Colonic mucosa (tissue), 4 donors: ENCODE measurements at regions not wholly inside any gene's neighbourhood (a gene's known extent, or its start where the extent isn't known, plus 50 kb on each side); places are given as distances from the start of the nearest gene placed in this dataset.

Experiments used
- DNase-seq: peaks from one replicate; pipeline ENCODE4 v3.0.0-alpha.2; 2020
- H3K27ac ChIP-seq: fragments of 200-600 bp; one replicate; pipeline ENCODE4 v1.8.0; 2021
- H3K27me3 ChIP-seq: fragments of 200-600 bp; one replicate; pipeline ENCODE4 v1.8.0; 2021
- H3K36me3 ChIP-seq: fragments of 200-600 bp; one replicate; pipeline ENCODE4 v1.8.0; 2021
- H3K4me1 ChIP-seq: fragments of 200-600 bp; one replicate; pipeline ENCODE4 v1.8.0; 2021; ENCODE audit warnings: mild to moderate bottlenecking
- H3K4me3 ChIP-seq: fragments of 200-600 bp; one replicate; pipeline ENCODE4 v1.8.0; 2021
- H3K9ac ChIP-seq, 2 donors: one replicate each; pipeline ENCODE4 v1.7.0; 2013; ENCODE audit warnings: control low read depth in 2 of 2, low read depth in 2 of 2, low read length in 2 of 2
- H3K9me3 ChIP-seq: fragments of 200-600 bp; one replicate; pipeline ENCODE4 v1.8.0; 2021
- intact Hi-C: fragments of 100-400 bp; cut with DNase I; formaldehyde crosslinking; loops from one replicate; pipeline ENCODE4 v1.14.1; 2022
- TF ChIP-seq, protein P1 (sequence below): fragments of 200-600 bp; IDR thresholded peaks from one replicate; pipeline ENCODE4 v1.8.0; 2022; ENCODE audit warnings: antibody characterized with exemption, mild to moderate bottlenecking
- donor health status: healthy.
- donor health status: DM: no; HTN: no; CAD: no.
- donor health status: DM: no; HTN: no; CAD: no.

DNA sequence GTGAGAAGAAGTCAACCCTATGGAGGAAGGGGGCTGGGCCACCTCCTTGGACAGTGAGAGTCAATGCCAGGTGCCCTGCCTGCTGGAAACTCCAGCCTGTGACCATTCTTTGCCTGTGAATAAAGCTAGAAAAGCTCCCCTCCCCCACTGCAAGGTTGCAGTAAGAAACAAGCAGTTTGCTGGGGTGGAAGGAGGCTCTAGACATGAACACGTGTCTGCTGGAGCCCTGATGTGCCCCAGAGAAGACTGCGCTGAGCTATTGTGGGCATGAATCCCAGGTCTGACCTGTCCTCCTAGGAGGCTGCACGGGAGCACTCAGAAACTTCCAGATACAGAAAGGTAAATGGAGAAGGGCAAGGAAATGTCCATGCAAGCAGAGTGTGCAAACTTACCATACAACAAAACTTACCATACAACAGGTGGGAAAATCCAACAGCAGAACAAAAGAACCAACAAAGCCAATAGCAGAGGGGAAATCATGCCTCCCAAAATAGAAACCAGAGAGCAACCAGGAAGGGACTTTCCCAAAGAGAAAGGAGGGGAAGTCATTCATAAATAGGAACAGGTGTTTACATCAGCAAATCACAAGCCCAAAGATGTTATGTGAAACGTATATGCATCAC, 278.7 kb downstream of the BCL2 start:
- no peak overlapping the region for H3K9ac ChIP-seq
- H3K4me3 ChIP-seq, result no peak overlapping the region
- no peaks in the 10 kb centered on the region for H3K4me1 ChIP-seq
- no peaks in the 10 kb centered on the region for H3K27me3 ChIP-seq
- TF ChIP-seq, protein P1, sequence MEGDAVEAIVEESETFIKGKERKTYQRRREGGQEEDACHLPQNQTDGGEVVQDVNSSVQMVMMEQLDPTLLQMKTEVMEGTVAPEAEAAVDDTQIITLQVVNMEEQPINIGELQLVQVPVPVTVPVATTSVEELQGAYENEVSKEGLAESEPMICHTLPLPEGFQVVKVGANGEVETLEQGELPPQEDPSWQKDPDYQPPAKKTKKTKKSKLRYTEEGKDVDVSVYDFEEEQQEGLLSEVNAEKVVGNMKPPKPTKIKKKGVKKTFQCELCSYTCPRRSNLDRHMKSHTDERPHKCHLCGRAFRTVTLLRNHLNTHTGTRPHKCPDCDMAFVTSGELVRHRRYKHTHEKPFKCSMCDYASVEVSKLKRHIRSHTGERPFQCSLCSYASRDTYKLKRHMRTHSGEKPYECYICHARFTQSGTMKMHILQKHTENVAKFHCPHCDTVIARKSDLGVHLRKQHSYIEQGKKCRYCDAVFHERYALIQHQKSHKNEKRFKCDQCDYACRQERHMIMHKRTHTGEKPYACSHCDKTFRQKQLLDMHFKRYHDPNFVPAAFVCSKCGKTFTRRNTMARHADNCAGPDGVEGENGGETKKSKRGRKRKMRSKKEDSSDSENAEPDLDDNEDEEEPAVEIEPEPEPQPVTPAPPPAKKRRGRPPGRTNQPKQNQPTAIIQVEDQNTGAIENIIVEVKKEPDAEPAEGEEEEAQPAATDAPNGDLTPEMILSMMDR, result no peak
- H3K9me3 ChIP-seq, result no peaks in the 10 kb centered on the region
- H3K36me3 ChIP-seq, result no peaks in the 10 kb centered on the region
- intact Hi-C loops, result no loop called here
- DNase-seq, result no peak
- H3K27ac ChIP-seq, result no peak overlapping the region

- TF ChIP-seq, protein P1, result no peak
- intact Hi-C loops, result no loop called here
- Histone ChIP-seq H3K4me1 (no peaks in the 10 kb centered on the region), H3K27me3 (no peaks in the 10 kb centered on the region), H3K36me3 (no peaks in the 10 kb centered on the region), H3K4me3 (no peak overlapping the region), H3K27ac (no peak overlapping the region), H3K9ac (no peak overlapping the region), H3K9me3 (no peaks in the 10 kb centered on the region)
- no peak for DNase-seq
These were observed 282.1 kb downstream of the BCL2 start for GRCh38 chr18:63037491-63037890.

GRCh38 chr18:63031375-63031774, 288.2 kb downstream of the BCL2 start:
- intact Hi-C loops, result no loop called here

More at GRCh38 chr18:63031375-63031774, 288.2 kb downstream of the BCL2 start:
- no peak for DNase-seq
- TF ChIP-seq, protein P1, result no peak
- H3K4me3 ChIP-seq, result no peak overlapping the region
- H3K9me3 ChIP-seq, result no peaks in the 10 kb centered on the region
- H3K4me1 ChIP-seq, result no peaks in the 10 kb centered on the region
- no peaks in the 10 kb centered on the region for H3K36me3 ChIP-seq
- no peaks in the 10 kb centered on the region for H3K27me3 ChIP-seq
- H3K9ac ChIP-seq, result no peak overlapping the region
- H3K27ac ChIP-seq, result no peak overlapping the region
